ENCODE measurements at regions not wholly inside any gene's neighbourhood (a gene's known extent, or its start where the extent isn't known, plus 50 kb on each side); places are given as distances from the start of the nearest gene placed in this dataset.
"Not testable (repeated sequence)": the region's sequence is repeated elsewhere in the genome, so short reads cannot be mapped to it uniquely, and the experiment has no call there.

GRCh38 chr1:206316901-206317300, 113.6 kb downstream of the SRGAP2 start:
- H3K4me3 ChIP-seq (replicated peaks in 1 of 3; ENCODE audit: insufficient read depth in 1 of 3, low read depth in 2 of 3, low read length in 3 of 3); H2AFZ ChIP-seq (ENCODE audit: low read length); H3K4me1 ChIP-seq (ENCODE audit: insufficient read depth, low read length); CTCF ChIA-PET (ENCODE audit: low intra/inter-chr PET ratio, low total read pairs); H3K27me3 ChIP-seq (ENCODE audit: control insufficient read depth in 1 of 2, insufficient read depth in 2 of 2, low read length in 2 of 2); H4K20me1 ChIP-seq (ENCODE audit: insufficient read depth, low read length); H3K9ac ChIP-seq (ENCODE audit: insufficient read depth, low read depth, low read length); H3K9me3 ChIP-seq (ENCODE audit: low read length); BruUV-seq (replicated peaks); DNase-seq (ENCODE audit: low spot score); intact Hi-C loops (cut with micrococcal nuclease; ENCODE audit: unreplicated experiment); H3K36me3 ChIP-seq (replicated peaks in 1 of 2; ENCODE audit: control insufficient read depth in 1 of 2, insufficient read depth in 2 of 2, low read length in 2 of 2); H3K4me2 ChIP-seq (ENCODE audit: low read depth, low read length); FAIRE-seq; POLR2A ChIA-PET; ATAC-seq; H3K27ac ChIP-seq (ENCODE audit: extremely low read length, insufficient read depth, low read length); H3K79me2 ChIP-seq (ENCODE audit: insufficient read depth, low read length); in situ Hi-C loops (cut with HindIII; ENCODE audit: extremely low pct_ligation_motif_present, low pct_unique_long_range_greater_than_20kb): not testable (repeated sequence)
- no CpG with 5 or more reads among the region's 4 CpGs for WGBS (ENCODE audit: low lambda C conversion rate)

GRCh38 chr1:206317878-206318514, 114.7 kb downstream of the SRGAP2 start:
- in situ Hi-C loops (cut with HindIII; ENCODE audit: extremely low pct_ligation_motif_present, low pct_unique_long_range_greater_than_20kb); POLR2A ChIA-PET; intact Hi-C loops (cut with micrococcal nuclease; ENCODE audit: unreplicated experiment); FAIRE-seq; H4K20me1 ChIP-seq (ENCODE audit: insufficient read depth, low read length); H3K79me2 ChIP-seq (ENCODE audit: insufficient read depth, low read length); H3K4me2 ChIP-seq (ENCODE audit: low read depth, low read length); H3K9me3 ChIP-seq (ENCODE audit: low read length); CTCF ChIA-PET (ENCODE audit: low intra/inter-chr PET ratio, low total read pairs); H3K27me3 ChIP-seq (ENCODE audit: control insufficient read depth in 1 of 2, insufficient read depth in 2 of 2, low read length in 2 of 2); H3K27ac ChIP-seq (ENCODE audit: extremely low read length, insufficient read depth, low read length); H3K4me1 ChIP-seq (ENCODE audit: insufficient read depth, low read length); H3K9ac ChIP-seq (ENCODE audit: insufficient read depth, low read depth, low read length); H2AFZ ChIP-seq (ENCODE audit: low read length); H3K4me3 ChIP-seq (replicated peaks in 1 of 3; ENCODE audit: insufficient read depth in 1 of 3, low read depth in 2 of 3, low read length in 3 of 3); BruUV-seq (replicated peaks); DNase-seq (ENCODE audit: low spot score); H3K36me3 ChIP-seq (replicated peaks in 1 of 2; ENCODE audit: control insufficient read depth in 1 of 2, insufficient read depth in 2 of 2, low read length in 2 of 2); ATAC-seq: not testable (repeated sequence)
- 98% methylated on average over 4 of the region's 5 CpGs for WGBS (ENCODE audit: low lambda C conversion rate)

DNA sequence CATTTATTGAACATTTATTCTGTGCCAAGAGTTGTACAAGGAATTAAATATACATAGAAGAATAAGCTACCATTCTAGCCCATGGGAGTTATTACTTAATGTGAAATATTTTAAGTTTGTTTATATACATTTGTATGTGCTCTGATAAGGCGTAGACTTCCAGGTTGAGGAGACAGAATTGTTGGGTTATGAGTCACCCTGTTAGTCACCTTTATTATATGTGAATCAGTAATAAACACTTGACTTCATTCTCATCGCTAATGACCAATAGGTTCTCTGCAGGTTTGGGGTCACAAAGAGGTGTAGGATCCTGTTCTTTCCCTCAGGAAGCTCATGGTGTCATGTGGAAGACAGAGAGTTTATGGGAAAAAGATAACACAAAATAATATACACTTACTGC, 116.9 kb downstream of the SRGAP2 start:
- H3K9ac ChIP-seq (ENCODE audit: insufficient read depth, low read depth, low read length); ATAC-seq; DNase-seq (ENCODE audit: low spot score); H3K4me2 ChIP-seq (ENCODE audit: low read depth, low read length); H3K9me3 ChIP-seq (ENCODE audit: low read length); H3K36me3 ChIP-seq (replicated peaks in 1 of 2; ENCODE audit: control insufficient read depth in 1 of 2, insufficient read depth in 2 of 2, low read length in 2 of 2); H3K27ac ChIP-seq (ENCODE audit: extremely low read length, insufficient read depth, low read length); H3K79me2 ChIP-seq (ENCODE audit: insufficient read depth, low read length); CTCF ChIA-PET (ENCODE audit: low intra/inter-chr PET ratio, low total read pairs); POLR2A ChIA-PET; H4K20me1 ChIP-seq (ENCODE audit: insufficient read depth, low read length); intact Hi-C loops (cut with micrococcal nuclease; ENCODE audit: unreplicated experiment); H3K27me3 ChIP-seq (ENCODE audit: control insufficient read depth in 1 of 2, insufficient read depth in 2 of 2, low read length in 2 of 2); H3K4me1 ChIP-seq (ENCODE audit: insufficient read depth, low read length); in situ Hi-C loops (cut with HindIII; ENCODE audit: extremely low pct_ligation_motif_present, low pct_unique_long_range_greater_than_20kb); H2AFZ ChIP-seq (ENCODE audit: low read length); H3K4me3 ChIP-seq (replicated peaks in 1 of 3; ENCODE audit: insufficient read depth in 1 of 3, low read depth in 2 of 3, low read length in 3 of 3); FAIRE-seq: not testable (repeated sequence)
- BruUV-seq (replicated peaks) = TSS peak; percentile 36
- no CpG with 5 or more reads among the region's 2 CpGs for WGBS (ENCODE audit: low lambda C conversion rate)

Measured in HepG2 (cell line).